Lung (tissue), 11 donors: ENCODE measurements at regions not wholly inside any gene's neighbourhood (a gene's known extent, or its start where the extent isn't known, plus 50 kb on each side); places are given as distances from the start of the nearest gene placed in this dataset.
"Not testable (repeated sequence)": the region's sequence is repeated elsewhere in the genome, so short reads cannot be mapped to it uniquely, and the experiment has no call there.

Experiments used
- ATAC-seq: fragments of 200-7000 bp; cut with Tn5 transposase; one replicate; pipeline ENCODE4 v1.9.1; 2020; ENCODE audit warnings: moderate number of reproducible peaks; ENCODE audit not compliant: insufficient read depth, low FRiP score
- DNase-seq, 3 donors: peaks; one replicate each; pipeline ENCODE4 v3.0.0-alpha.2; 2013 to 2017
- H3K27ac ChIP-seq, 2 donors: one replicate each; pipeline ENCODE4 v1.5.1; 2013; ENCODE audit warnings: mild to moderate bottlenecking in 2 of 2, moderate library complexity in 2 of 2, control low read depth in 1 of 2, inconsistent platforms in 1 of 2, low read depth in 1 of 2, low read length in 1 of 2
- H3K27me3 ChIP-seq, 3 donors: one replicate each; pipeline ENCODE4 v1.5.1; 2013; ENCODE audit warnings: low read length in 2 of 3; ENCODE audit not compliant: control insufficient read depth in 3 of 3, insufficient read depth in 3 of 3
- H3K36me3 ChIP-seq, 4 donors: one replicate each; pipeline ENCODE4 v1.5.1; 2013; ENCODE audit warnings: low read length in 4 of 4, mild to moderate bottlenecking in 1 of 4, moderate library complexity in 1 of 4; ENCODE audit not compliant: control insufficient read depth in 4 of 4, insufficient read depth in 4 of 4
- H3K4me1 ChIP-seq, 5 donors: one replicate each; pipeline ENCODE4 v1.5.1; 2013; ENCODE audit warnings: low read length in 5 of 5, mild to moderate bottlenecking in 2 of 5, moderate library complexity in 1 of 5; ENCODE audit not compliant: control insufficient read depth in 5 of 5, insufficient read depth in 5 of 5
- H3K4me3 ChIP-seq: one replicate; pipeline ENCODE4 v1.5.1; 2013; ENCODE audit warnings: mild to moderate bottlenecking, control low read depth, moderate library complexity
- H3K9ac ChIP-seq, 2 donors: one replicate each; pipeline ENCODE4 v1.5.1; 2013; ENCODE audit warnings: low read length in 2 of 2, control low read depth in 1 of 2; ENCODE audit not compliant: insufficient read depth in 1 of 2
- H3K9me3 ChIP-seq, 4 donors: one replicate each; pipeline ENCODE4 v1.5.1; 2013; ENCODE audit warnings: low read length in 3 of 4, mild to moderate bottlenecking in 1 of 4, moderate library complexity in 1 of 4; ENCODE audit not compliant: control insufficient read depth in 4 of 4, insufficient read depth in 3 of 4
- CTCF ChIP-seq: IDR thresholded peaks from 2 replicates; pipeline ENCODE4 v1.5.1; 2012; ENCODE audit warnings: mild to moderate bottlenecking; ENCODE audit errors: control extremely low read depth, extremely low read depth
- WGBS, 2 donors: extraction: QIAGEN DNeasy Blood & Tissue Kit; methylation state at CpG; one replicate each; pipeline ENCODE4 v1.1.7; 2013; 5-methylcytosine and 5-hydroxymethylcytosine counted together
- donor health status: control.
- donor health status: control.
- donor health status: Bipolar disorder and iron deficiency.
- donor health status: healthy.
- donor health status: DM: yes; HTN: yes; CAD: no.

- no peaks in the 10 kb centered on the region for H3K9me3 ChIP-seq
- no peak overlapping the region for H3K9ac ChIP-seq
- no peak overlapping the region for H3K4me3 ChIP-seq
- peaks cover 0 to 11% (median 0%) of the 10 kb centered on the region in 5 donors for H3K4me1 ChIP-seq
- ATAC-seq (no peak), DNase-seq (no peak)
- H3K36me3 ChIP-seq: no peaks in the 10 kb centered on the region
- 51 to 75% methylated on average over 1 of the region's 1 CpG for WGBS, 2 donors
- TF ChIP-seq CTCF: no peak
- no peaks in the 10 kb centered on the region for H3K27me3 ChIP-seq
- no peak overlapping the region for H3K27ac ChIP-seq
Measured at GRCh38 chr3:87120236-87120635, 106.9 kb upstream of the CHMP2B start.

- no peak overlapping the region for H3K9ac ChIP-seq
- 63 to 74% methylated on average over 1 of the region's 1 CpG for WGBS, 2 donors
- ATAC-seq: no peak
- no peak for DNase-seq
- H3K27me3 ChIP-seq: no peaks in the 10 kb centered on the region
- no peak for TF ChIP-seq CTCF
- H3K4me3 ChIP-seq: no peak overlapping the region
- no peaks in the 10 kb centered on the region for H3K9me3 ChIP-seq
- no peaks in the 10 kb centered on the region for H3K36me3 ChIP-seq
- no peak overlapping the region for H3K27ac ChIP-seq
- H3K4me1 ChIP-seq: peaks cover 0 to 7% (median 0%) of the 10 kb centered on the region in 5 donors
Measured at GRCh38 chr3:87109465-87109864, 117.6 kb upstream of the CHMP2B start.

GRCh38 chr3:87101861-87102625 lies 111.1 kb upstream of the VGLL3 start:
- no peak overlapping the region for H3K4me3 ChIP-seq
- H3K9me3 ChIP-seq: peaks cover 0 to 4% (median 2%) of the 10 kb centered on the region in 4 donors
- no peak for ATAC-seq
- TF ChIP-seq CTCF: no peak
- no peak overlapping the region for H3K27ac ChIP-seq
- DNase-seq: peak in 2 of 3 donors; percentile 79 to 88
- H3K4me1 ChIP-seq: peaks cover 0 to 10% (median 3%) of the 10 kb centered on the region in 5 donors
- H3K9ac ChIP-seq: peak overlapping the region in 1 of 2 donors; percentile 60
- H3K27me3 ChIP-seq: no peaks in the 10 kb centered on the region
- no peaks in the 10 kb centered on the region for H3K36me3 ChIP-seq
- WGBS, 2 donors: 68 to 79% methylated on average over 6 of the region's 6 CpGs

- H3K27me3 ChIP-seq, H3K4me3 ChIP-seq, ATAC-seq, H3K9me3 ChIP-seq, H3K4me1 ChIP-seq, H3K9ac ChIP-seq, H3K27ac ChIP-seq, H3K36me3 ChIP-seq, DNase-seq: not testable (repeated sequence)
- 93 to 96% methylated on average over 9 of the region's 9 CpGs for WGBS, 2 donors
Measured at GRCh38 chr3:87097733-87098132, 106.8 kb upstream of the VGLL3 start.
